DND-41 (cell line): ENCODE measurements at regions not wholly inside any gene's neighbourhood (a gene's known extent, or its start where the extent isn't known, plus 50 kb on each side); places are given as distances from the start of the nearest gene placed in this dataset.

Experiments used
- ATAC-seq: fragments of 200-7000 bp; cut with Tn5 transposase; 3 replicates; pipeline ENCODE4 v1.9.1; 2021; ENCODE audit warnings: low read depth; ENCODE audit not compliant: insufficient read depth
- DNase-seq: peaks from one replicate; pipeline ENCODE4 v3.0.0-alpha.2; 2020
- H2AFZ ChIP-seq: 2 replicates; pipeline ENCODE4 v1.6.0; 2012; ENCODE audit warnings: low read depth, low read length
- H3K27ac ChIP-seq: 2 replicates; pipeline ENCODE4 v1.5.1; 2012; ENCODE audit warnings: low read length, inconsistent platforms
- H3K27me3 ChIP-seq: fragments of 200-600 bp; sonication (generic); 2 replicates; pipeline ENCODE4 v1.6.0; 2012; ENCODE audit warnings: low read length, mild to moderate bottlenecking, inconsistent platforms; ENCODE audit not compliant: insufficient read depth, poor library complexity
- H3K36me3 ChIP-seq: 2 replicates; pipeline ENCODE4 v1.5.1; 2012; ENCODE audit warnings: low read length, inconsistent platforms; ENCODE audit not compliant: insufficient read depth
- H3K4me1 ChIP-seq: 2 replicates; pipeline ENCODE4 v1.5.1; 2012; ENCODE audit warnings: mild to moderate bottlenecking, low read length; ENCODE audit not compliant: insufficient read depth
- H3K4me2 ChIP-seq: 2 replicates; pipeline ENCODE4 v1.6.0; 2012; ENCODE audit warnings: mild to moderate bottlenecking, moderate library complexity, low read length, inconsistent platforms; ENCODE audit not compliant: insufficient read depth
- H3K4me3 ChIP-seq, 2 experiments: fragments of 200-600 bp in 1 of 2; shearing (Covaris generic) in 1 of 2; 2 replicates each; pipeline ENCODE4 v1.5.1; 2012 to 2016; ENCODE audit warnings: inconsistent platforms in 2 of 2, low read length in 2 of 2, mild to moderate bottlenecking in 2 of 2, low read depth in 1 of 2, moderate library complexity in 1 of 2
- H3K79me2 ChIP-seq: 2 replicates; pipeline ENCODE4 v1.6.0; 2012; ENCODE audit warnings: low read length, inconsistent platforms; ENCODE audit not compliant: insufficient read depth
- H3K9ac ChIP-seq: 2 replicates; pipeline ENCODE4 v1.6.0; 2012; ENCODE audit warnings: low read depth, mild to moderate bottlenecking, inconsistent platforms, low read length, moderate library complexity
- H3K9me3 ChIP-seq: 2 replicates; pipeline ENCODE4 v1.5.1; 2012; ENCODE audit warnings: low read length, moderate library complexity, mild to moderate bottlenecking, inconsistent platforms; ENCODE audit not compliant: insufficient read depth, severe bottlenecking
- H4K20me1 ChIP-seq: 2 replicates; pipeline ENCODE4 v1.6.0; 2012; ENCODE audit warnings: low read length; ENCODE audit not compliant: insufficient read depth
- EZH2 ChIP-seq: IDR thresholded peaks from 3 replicates; pipeline ENCODE4 v1.6.1; 2012; ENCODE audit warnings: borderline replicate concordance, low read depth, mild to moderate bottlenecking, moderate library complexity, low read length, inconsistent platforms; ENCODE audit not compliant: severe bottlenecking
- TF ChIP-seq, protein P1 (sequence below): IDR thresholded peaks from 2 replicates; pipeline ENCODE4 v1.5.1; 2012; ENCODE audit warnings: borderline replicate concordance, low read length, moderate library complexity, mild to moderate bottlenecking; ENCODE audit not compliant: poor library complexity, severe bottlenecking; ENCODE audit errors: extremely low read depth

DNA sequence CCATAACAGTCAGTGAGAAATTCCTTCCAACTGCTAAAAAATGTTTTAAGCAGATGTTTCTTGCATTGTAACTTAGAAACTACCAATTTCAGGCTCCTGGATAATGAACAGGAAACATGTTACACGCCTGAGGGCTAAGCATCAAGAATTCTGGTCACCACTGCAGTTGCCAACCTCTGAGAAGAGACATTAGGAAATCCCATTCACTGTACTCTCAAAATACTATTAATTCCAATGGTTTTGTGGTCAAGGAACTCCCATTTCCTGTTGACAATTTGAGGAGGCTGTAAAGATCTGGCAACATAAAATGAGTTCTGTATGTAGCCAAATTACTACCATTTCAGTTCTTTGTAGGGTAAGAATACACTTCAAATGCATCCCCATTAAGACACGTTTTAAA, 456.0 kb upstream of the MEF2C start:
- DNase-seq (no peak), ATAC-seq (no peak)
- H3K4me1 ChIP-seq, result no peaks in the 10 kb centered on the region
- H2AFZ ChIP-seq, result no peak overlapping the region
- TF ChIP-seq EZH2, result no peak
- TF ChIP-seq, protein P1, sequence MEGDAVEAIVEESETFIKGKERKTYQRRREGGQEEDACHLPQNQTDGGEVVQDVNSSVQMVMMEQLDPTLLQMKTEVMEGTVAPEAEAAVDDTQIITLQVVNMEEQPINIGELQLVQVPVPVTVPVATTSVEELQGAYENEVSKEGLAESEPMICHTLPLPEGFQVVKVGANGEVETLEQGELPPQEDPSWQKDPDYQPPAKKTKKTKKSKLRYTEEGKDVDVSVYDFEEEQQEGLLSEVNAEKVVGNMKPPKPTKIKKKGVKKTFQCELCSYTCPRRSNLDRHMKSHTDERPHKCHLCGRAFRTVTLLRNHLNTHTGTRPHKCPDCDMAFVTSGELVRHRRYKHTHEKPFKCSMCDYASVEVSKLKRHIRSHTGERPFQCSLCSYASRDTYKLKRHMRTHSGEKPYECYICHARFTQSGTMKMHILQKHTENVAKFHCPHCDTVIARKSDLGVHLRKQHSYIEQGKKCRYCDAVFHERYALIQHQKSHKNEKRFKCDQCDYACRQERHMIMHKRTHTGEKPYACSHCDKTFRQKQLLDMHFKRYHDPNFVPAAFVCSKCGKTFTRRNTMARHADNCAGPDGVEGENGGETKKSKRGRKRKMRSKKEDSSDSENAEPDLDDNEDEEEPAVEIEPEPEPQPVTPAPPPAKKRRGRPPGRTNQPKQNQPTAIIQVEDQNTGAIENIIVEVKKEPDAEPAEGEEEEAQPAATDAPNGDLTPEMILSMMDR, result no peak
- no peak overlapping the region for H3K9ac ChIP-seq
- no peak overlapping the region for H3K27ac ChIP-seq
- no peak overlapping the region for H3K4me2 ChIP-seq
- no peaks in the 10 kb centered on the region for H3K36me3 ChIP-seq
- no peaks in the 10 kb centered on the region for H3K9me3 ChIP-seq
- H3K27me3 ChIP-seq, result no peaks in the 10 kb centered on the region
- H3K79me2 ChIP-seq, result no peaks in the 10 kb centered on the region
- H4K20me1 ChIP-seq, result no peaks in the 10 kb centered on the region
- no peak overlapping the region for H3K4me3 ChIP-seq

- Histone ChIP-seq H4K20me1 (no peaks in the 10 kb centered on the region), H3K27me3 (no peaks in the 10 kb centered on the region), H3K4me1 (no peaks in the 10 kb centered on the region), H3K79me2 (no peaks in the 10 kb centered on the region), H3K9ac (no peak overlapping the region), H3K9me3 (no peaks in the 10 kb centered on the region), H3K36me3 (no peaks in the 10 kb centered on the region), H3K4me3 (no peak overlapping the region), H3K27ac (no peak overlapping the region), H3K4me2 (no peak overlapping the region), H2AFZ (no peak overlapping the region)
- no peak for DNase-seq
- TF ChIP-seq, protein P1, result no peak
- no peak for TF ChIP-seq EZH2
- no peak for ATAC-seq
These were observed 453.1 kb upstream of the MEF2C start for GRCh38 chr5:89336111-89336510.

DNA sequence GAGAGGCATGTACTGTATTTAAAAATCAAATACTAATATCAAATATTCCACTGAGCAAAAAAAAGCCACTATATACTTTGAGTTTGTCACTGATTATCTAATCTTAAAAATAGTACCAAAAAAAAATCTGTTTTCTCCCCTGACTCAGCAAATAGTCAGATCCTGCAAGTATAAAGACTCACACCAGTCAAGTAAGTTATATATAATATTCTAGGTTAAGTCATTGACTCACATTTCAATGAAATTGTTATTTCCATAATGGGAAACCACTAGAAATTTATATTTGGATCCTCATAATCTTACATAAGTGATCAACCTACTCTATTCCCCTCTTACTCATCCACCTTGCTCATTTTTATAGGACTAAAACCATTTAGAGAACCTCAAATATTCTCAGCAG, 447.2 kb upstream of the MEF2C start:
- no peak overlapping the region for H3K9ac ChIP-seq
- no peaks in the 10 kb centered on the region for H3K36me3 ChIP-seq
- no peak overlapping the region for H3K4me3 ChIP-seq
- no peak for DNase-seq
- ATAC-seq, result no peak
- H3K4me1 ChIP-seq, result no peaks in the 10 kb centered on the region
- H3K79me2 ChIP-seq, result no peaks in the 10 kb centered on the region
- no peak overlapping the region for H2AFZ ChIP-seq
- H3K4me2 ChIP-seq, result no peak overlapping the region
- H3K9me3 ChIP-seq, result no peaks in the 10 kb centered on the region
- TF ChIP-seq EZH2, result no peak
- TF ChIP-seq, protein P1, result no peak
- H4K20me1 ChIP-seq, result no peaks in the 10 kb centered on the region
- no peaks in the 10 kb centered on the region for H3K27me3 ChIP-seq
- no peak overlapping the region for H3K27ac ChIP-seq

- Histone ChIP-seq H3K79me2 (no peaks in the 10 kb centered on the region), H3K4me3 (no peak overlapping the region), H3K9ac (no peak overlapping the region), H2AFZ (no peak overlapping the region), H3K27me3 (no peaks in the 10 kb centered on the region), H3K36me3 (no peaks in the 10 kb centered on the region), H3K9me3 (no peaks in the 10 kb centered on the region), H3K4me1 (no peaks in the 10 kb centered on the region), H4K20me1 (no peaks in the 10 kb centered on the region), H3K4me2 (no peak overlapping the region), H3K27ac (no peak overlapping the region)
- TF ChIP-seq, protein P1, result no peak
- no peak for TF ChIP-seq EZH2
- DNase-seq (no peak), ATAC-seq (no peak)
These were observed 444.6 kb upstream of the MEF2C start for GRCh38 chr5:89327608-89328007.
